ENCODE measurements at regions not wholly inside any gene's neighbourhood (a gene's known extent, or its start where the extent isn't known, plus 50 kb on each side); places are given as distances from the start of the nearest gene placed in this dataset.

- Histone ChIP-seq H3K27me3 (ENCODE audit: insufficient read depth, poor library complexity, severe bottlenecking) (no peaks in the 10 kb centered on the region), H3K27ac (replicated peaks) (no peak overlapping the region), H3K4me3 (replicated peaks; ENCODE audit: insufficient read depth, low read length) (no peak overlapping the region)
- TF ChIP-seq, protein P1, sequence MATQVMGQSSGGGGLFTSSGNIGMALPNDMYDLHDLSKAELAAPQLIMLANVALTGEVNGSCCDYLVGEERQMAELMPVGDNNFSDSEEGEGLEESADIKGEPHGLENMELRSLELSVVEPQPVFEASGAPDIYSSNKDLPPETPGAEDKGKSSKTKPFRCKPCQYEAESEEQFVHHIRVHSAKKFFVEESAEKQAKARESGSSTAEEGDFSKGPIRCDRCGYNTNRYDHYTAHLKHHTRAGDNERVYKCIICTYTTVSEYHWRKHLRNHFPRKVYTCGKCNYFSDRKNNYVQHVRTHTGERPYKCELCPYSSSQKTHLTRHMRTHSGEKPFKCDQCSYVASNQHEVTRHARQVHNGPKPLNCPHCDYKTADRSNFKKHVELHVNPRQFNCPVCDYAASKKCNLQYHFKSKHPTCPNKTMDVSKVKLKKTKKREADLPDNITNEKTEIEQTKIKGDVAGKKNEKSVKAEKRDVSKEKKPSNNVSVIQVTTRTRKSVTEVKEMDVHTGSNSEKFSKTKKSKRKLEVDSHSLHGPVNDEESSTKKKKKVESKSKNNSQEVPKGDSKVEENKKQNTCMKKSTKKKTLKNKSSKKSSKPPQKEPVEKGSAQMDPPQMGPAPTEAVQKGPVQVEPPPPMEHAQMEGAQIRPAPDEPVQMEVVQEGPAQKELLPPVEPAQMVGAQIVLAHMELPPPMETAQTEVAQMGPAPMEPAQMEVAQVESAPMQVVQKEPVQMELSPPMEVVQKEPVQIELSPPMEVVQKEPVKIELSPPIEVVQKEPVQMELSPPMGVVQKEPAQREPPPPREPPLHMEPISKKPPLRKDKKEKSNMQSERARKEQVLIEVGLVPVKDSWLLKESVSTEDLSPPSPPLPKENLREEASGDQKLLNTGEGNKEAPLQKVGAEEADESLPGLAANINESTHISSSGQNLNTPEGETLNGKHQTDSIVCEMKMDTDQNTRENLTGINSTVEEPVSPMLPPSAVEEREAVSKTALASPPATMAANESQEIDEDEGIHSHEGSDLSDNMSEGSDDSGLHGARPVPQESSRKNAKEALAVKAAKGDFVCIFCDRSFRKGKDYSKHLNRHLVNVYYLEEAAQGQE (IDR thresholded peaks at IDR 0.05; ENCODE audit: insufficient replicate concordance, low read depth): no peak
- TF ChIP-seq SPI1 (IDR thresholded peaks at IDR 0.05; ENCODE audit: borderline replicate concordance, low read depth) (no peak), GABPA (IDR thresholded peaks at IDR 0.05; ENCODE audit: low read depth) (no peak), POLR2AphosphoS5 (IDR thresholded peaks at IDR 0.05; ENCODE audit: low read depth) (no peak)
- TF ChIP-seq, protein P2, sequence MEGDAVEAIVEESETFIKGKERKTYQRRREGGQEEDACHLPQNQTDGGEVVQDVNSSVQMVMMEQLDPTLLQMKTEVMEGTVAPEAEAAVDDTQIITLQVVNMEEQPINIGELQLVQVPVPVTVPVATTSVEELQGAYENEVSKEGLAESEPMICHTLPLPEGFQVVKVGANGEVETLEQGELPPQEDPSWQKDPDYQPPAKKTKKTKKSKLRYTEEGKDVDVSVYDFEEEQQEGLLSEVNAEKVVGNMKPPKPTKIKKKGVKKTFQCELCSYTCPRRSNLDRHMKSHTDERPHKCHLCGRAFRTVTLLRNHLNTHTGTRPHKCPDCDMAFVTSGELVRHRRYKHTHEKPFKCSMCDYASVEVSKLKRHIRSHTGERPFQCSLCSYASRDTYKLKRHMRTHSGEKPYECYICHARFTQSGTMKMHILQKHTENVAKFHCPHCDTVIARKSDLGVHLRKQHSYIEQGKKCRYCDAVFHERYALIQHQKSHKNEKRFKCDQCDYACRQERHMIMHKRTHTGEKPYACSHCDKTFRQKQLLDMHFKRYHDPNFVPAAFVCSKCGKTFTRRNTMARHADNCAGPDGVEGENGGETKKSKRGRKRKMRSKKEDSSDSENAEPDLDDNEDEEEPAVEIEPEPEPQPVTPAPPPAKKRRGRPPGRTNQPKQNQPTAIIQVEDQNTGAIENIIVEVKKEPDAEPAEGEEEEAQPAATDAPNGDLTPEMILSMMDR (IDR thresholded peaks at IDR 0.05; ENCODE audit: insufficient read depth, low read length): no peak
- DNase-seq (ENCODE audit: low read depth in 1 of 2, low spot score in 1 of 2): no peak
Observed at GRCh38 chr5:145176041-145176440, 659.1 kb downstream of the PRELID2 start.

DNA sequence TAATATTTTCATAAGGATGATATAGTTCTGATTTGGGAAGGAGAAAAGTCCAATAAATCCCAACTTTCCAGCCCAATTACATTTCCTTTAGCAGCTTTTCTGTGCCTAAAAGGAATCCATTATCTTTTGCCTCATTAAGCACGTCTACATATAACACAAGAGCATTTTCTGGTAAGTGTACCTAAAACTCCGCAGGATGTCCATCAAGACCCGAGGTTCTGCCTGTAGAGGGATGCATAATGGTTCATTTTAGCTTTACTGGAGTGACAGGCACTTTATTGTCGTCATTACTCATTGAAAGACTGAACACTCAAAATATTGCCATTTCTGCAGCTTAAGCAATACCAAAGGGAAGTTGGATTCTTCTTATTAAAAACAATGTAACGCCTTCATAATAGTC lies 669.0 kb downstream of the PRELID2 start:
- Histone ChIP-seq H3K27me3 (ENCODE audit: insufficient read depth, poor library complexity, severe bottlenecking) (peaks cover 2% of the 10 kb centered on the region), H3K4me3 (replicated peaks; ENCODE audit: insufficient read depth, low read length) (no peak overlapping the region), H3K27ac (replicated peaks) (no peak overlapping the region)
- no peak for TF ChIP-seq GABPA (IDR thresholded peaks at IDR 0.05; ENCODE audit: low read depth)
- TF ChIP-seq, protein P1 (IDR thresholded peaks at IDR 0.05; ENCODE audit: insufficient replicate concordance, low read depth): no peak
- TF ChIP-seq, protein P2 (IDR thresholded peaks at IDR 0.05; ENCODE audit: insufficient read depth, low read length): no peak
- TF ChIP-seq POLR2AphosphoS5 (IDR thresholded peaks at IDR 0.05; ENCODE audit: low read depth): no peak
- no peak for TF ChIP-seq SPI1 (IDR thresholded peaks at IDR 0.05; ENCODE audit: borderline replicate concordance, low read depth)
- no peak for DNase-seq (ENCODE audit: low read depth in 1 of 2, low spot score in 1 of 2)

GRCh38 chr5:145163876-145164275 lies 671.3 kb downstream of the PRELID2 start:
- no peak overlapping the region for H3K4me3 ChIP-seq (replicated peaks; ENCODE audit: insufficient read depth, low read length)
- TF ChIP-seq SPI1 (IDR thresholded peaks at IDR 0.05; ENCODE audit: borderline replicate concordance, low read depth): no peak
- TF ChIP-seq, protein P2 (IDR thresholded peaks at IDR 0.05; ENCODE audit: insufficient read depth, low read length): no peak
- TF ChIP-seq POLR2AphosphoS5 (IDR thresholded peaks at IDR 0.05; ENCODE audit: low read depth): no peak
- no peak for TF ChIP-seq GABPA (IDR thresholded peaks at IDR 0.05; ENCODE audit: low read depth)
- no peak for DNase-seq (ENCODE audit: low read depth in 1 of 2, low spot score in 1 of 2)
- no peak overlapping the region for H3K27ac ChIP-seq (replicated peaks)
- H3K27me3 ChIP-seq (ENCODE audit: insufficient read depth, poor library complexity, severe bottlenecking): peaks cover 2% of the 10 kb centered on the region

GRCh38 chr5:145162626-145163025 lies 672.5 kb downstream of the PRELID2 start:
- no peak overlapping the region for H3K4me3 ChIP-seq (replicated peaks; ENCODE audit: insufficient read depth, low read length)
- no peak overlapping the region for H3K27ac ChIP-seq (replicated peaks)
- peaks cover 2% of the 10 kb centered on the region for H3K27me3 ChIP-seq (ENCODE audit: insufficient read depth, poor library complexity, severe bottlenecking)
- TF ChIP-seq, protein P2 (IDR thresholded peaks at IDR 0.05; ENCODE audit: insufficient read depth, low read length): no peak
- no peak for TF ChIP-seq GABPA (IDR thresholded peaks at IDR 0.05; ENCODE audit: low read depth)
- TF ChIP-seq, protein P1 (IDR thresholded peaks at IDR 0.05; ENCODE audit: insufficient replicate concordance, low read depth): no peak
- no peak for TF ChIP-seq SPI1 (IDR thresholded peaks at IDR 0.05; ENCODE audit: borderline replicate concordance, low read depth)
- TF ChIP-seq POLR2AphosphoS5 (IDR thresholded peaks at IDR 0.05; ENCODE audit: low read depth): no peak
- DNase-seq (ENCODE audit: low read depth in 1 of 2, low spot score in 1 of 2): no peak
